HL-60 (cell line): ENCODE measurements at regions not wholly inside any gene's neighbourhood (a gene's known extent, or its start where the extent isn't known, plus 50 kb on each side); places are given as distances from the start of the nearest gene placed in this dataset.

ENCODE experiments used
- DNase-seq, 2 experiments: peaks; one replicate each; pipeline ENCODE4 v3.0.0-alpha.2; 2010 to 2020; ENCODE audit warnings: low read depth in 1 of 2, low spot score in 1 of 2
- H3K27ac ChIP-seq: fragments of 250-450 bp; sonication (Bioruptor Pico); replicated peaks from 2 replicates; pipeline ENCODE4 v1.5.1; 2020; ENCODE audit warnings: mild to moderate bottlenecking, moderate library complexity
- H3K27me3 ChIP-seq: fragments of 250-450 bp; sonication (Bioruptor Pico); 2 replicates; pipeline ENCODE4 v1.5.1; 2021; ENCODE audit warnings: mild to moderate bottlenecking, moderate library complexity; ENCODE audit not compliant: insufficient read depth, poor library complexity, severe bottlenecking
- H3K4me3 ChIP-seq: replicated peaks from 2 replicates; pipeline ENCODE4 v1.5.1; 2011; ENCODE audit warnings: mild to moderate bottlenecking, control low read depth, low read length; ENCODE audit not compliant: insufficient read depth
- GABPA ChIP-seq: IDR thresholded peaks from 2 replicates; pipeline ENCODE4 v1.6.1; 2012; ENCODE audit warnings: low read depth
- POLR2AphosphoS5 ChIP-seq: IDR thresholded peaks from 2 replicates; pipeline ENCODE4 v1.6.1; 2012; ENCODE audit warnings: low read depth
- REST ChIP-seq: IDR thresholded peaks from 2 replicates; pipeline ENCODE4 v1.6.1; 2012; ENCODE audit warnings: low read depth; ENCODE audit not compliant: insufficient replicate concordance
- SPI1 ChIP-seq: IDR thresholded peaks from 2 replicates; pipeline ENCODE4 v1.6.1; 2012; ENCODE audit warnings: low read depth, mild to moderate bottlenecking, borderline replicate concordance
- TF ChIP-seq, protein P1 (sequence below): IDR thresholded peaks from one replicate; pipeline ENCODE4 v1.5.1; 2011; ENCODE audit warnings: low read length, control low read depth, inconsistent platforms; ENCODE audit not compliant: insufficient read depth

- DNase-seq: no peak
- Histone ChIP-seq H3K4me3 (no peak overlapping the region), H3K27me3 (no peaks in the 10 kb centered on the region), H3K27ac (no peak overlapping the region)
- TF ChIP-seq, protein P1, sequence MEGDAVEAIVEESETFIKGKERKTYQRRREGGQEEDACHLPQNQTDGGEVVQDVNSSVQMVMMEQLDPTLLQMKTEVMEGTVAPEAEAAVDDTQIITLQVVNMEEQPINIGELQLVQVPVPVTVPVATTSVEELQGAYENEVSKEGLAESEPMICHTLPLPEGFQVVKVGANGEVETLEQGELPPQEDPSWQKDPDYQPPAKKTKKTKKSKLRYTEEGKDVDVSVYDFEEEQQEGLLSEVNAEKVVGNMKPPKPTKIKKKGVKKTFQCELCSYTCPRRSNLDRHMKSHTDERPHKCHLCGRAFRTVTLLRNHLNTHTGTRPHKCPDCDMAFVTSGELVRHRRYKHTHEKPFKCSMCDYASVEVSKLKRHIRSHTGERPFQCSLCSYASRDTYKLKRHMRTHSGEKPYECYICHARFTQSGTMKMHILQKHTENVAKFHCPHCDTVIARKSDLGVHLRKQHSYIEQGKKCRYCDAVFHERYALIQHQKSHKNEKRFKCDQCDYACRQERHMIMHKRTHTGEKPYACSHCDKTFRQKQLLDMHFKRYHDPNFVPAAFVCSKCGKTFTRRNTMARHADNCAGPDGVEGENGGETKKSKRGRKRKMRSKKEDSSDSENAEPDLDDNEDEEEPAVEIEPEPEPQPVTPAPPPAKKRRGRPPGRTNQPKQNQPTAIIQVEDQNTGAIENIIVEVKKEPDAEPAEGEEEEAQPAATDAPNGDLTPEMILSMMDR: no peak
- TF ChIP-seq POLR2AphosphoS5 (no peak), SPI1 (no peak)
These were observed 743.2 kb upstream of the RGS18 start for GRCh38 chr1:191414981-191415640.

DNA sequence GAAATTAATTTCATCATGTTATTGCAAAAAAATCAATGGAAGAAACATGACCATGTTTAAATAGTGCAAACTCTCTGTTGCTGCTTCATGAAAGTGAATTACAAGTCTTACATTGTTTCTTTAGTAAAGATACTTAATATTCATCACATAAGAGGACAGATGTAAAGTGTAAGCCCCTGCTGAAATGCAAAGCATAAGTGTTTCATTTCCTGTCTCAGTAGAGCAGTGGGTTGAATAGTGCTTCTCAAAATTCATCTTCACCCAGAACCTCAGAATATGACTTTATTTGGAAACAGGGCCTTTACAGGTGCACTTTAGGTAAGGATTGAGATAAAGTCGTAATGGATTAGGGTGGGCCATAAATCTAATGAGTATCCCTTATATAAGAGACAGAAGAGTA lies 738.4 kb upstream of the RGS18 start:
- no peak overlapping the region for H3K27ac ChIP-seq
- TF ChIP-seq, protein P1: no peak
- TF ChIP-seq REST (no peak), GABPA (no peak), POLR2AphosphoS5 (no peak), SPI1 (no peak)
- DNase-seq: no peak
- H3K4me3 ChIP-seq: no peak overlapping the region
- H3K27me3 ChIP-seq: no peaks in the 10 kb centered on the region

- H3K27me3 ChIP-seq: no peaks in the 10 kb centered on the region
- no peak overlapping the region for H3K27ac ChIP-seq
- no peak overlapping the region for H3K4me3 ChIP-seq
- DNase-seq: no peak
- TF ChIP-seq REST: no peak
- TF ChIP-seq, protein P1: no peak
- TF ChIP-seq SPI1: no peak
These were observed 730.7 kb upstream of the RGS18 start for GRCh38 chr1:191427593-191427992.

DNA sequence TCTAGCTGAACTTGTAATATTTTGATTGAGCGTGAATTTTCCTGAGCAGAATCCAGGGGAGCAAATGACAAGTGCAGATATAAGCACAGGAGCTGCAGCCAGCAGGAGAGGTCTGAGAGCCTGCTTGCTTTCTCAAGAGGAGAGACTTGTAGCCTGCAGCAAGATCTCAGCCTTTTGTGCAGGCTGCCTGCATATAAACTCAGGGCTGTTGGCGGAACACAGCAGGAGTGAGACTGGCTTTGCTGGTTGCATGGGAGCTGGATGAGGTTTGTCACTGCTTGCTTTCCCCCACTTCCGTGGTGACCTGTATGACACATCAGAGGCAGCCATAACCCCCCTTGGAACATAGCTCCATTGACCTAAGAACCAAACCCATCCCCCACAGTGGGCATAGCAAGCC lies 725.4 kb upstream of the RGS18 start:
- TF ChIP-seq POLR2AphosphoS5 (no peak), GABPA (no peak), SPI1 (no peak), REST (no peak)
- TF ChIP-seq, protein P1: no peak

More for the DNA sequence above, 725.4 kb upstream of the RGS18 start:
- no peaks in the 10 kb centered on the region for H3K27me3 ChIP-seq
- DNase-seq: no peak
- no peak overlapping the region for H3K27ac ChIP-seq
- H3K4me3 ChIP-seq: no peak overlapping the region
